ENCODE measurements at regions not wholly inside any gene's neighbourhood (a gene's known extent, or its start where the extent isn't known, plus 50 kb on each side); places are given as distances from the start of the nearest gene placed in this dataset.

DNA sequence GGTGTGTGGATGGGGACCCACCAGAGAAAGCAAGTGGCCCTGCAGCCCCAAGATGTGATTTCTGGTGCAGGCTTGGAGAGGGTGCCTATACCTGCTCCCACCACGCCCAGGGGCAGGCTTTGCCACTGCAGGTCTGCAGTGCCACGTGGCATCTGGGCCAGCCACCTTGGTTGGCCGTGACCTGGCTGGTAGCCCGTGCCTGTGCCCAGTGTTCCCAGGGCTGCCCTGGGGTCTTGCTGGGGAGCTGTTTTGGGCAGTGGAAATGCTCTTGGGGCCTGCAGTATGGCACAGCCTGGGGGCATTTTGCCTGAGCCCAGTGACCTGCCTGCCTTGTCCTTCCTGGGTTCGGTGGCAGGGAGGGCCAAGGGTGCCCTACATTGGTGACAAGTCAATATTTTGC, 203.4 kb downstream of the UBE3A start:
- dilution Hi-C loops (cut with MboI; ENCODE audit: extremely low pct_ligation_motif_present, low sequenced_read_pairs): no loop called here
- Histone ChIP-seq H3K27ac (ENCODE audit: insufficient read depth, low read depth, low read length) (no peak overlapping the region), H3K27me3 (ENCODE audit: control insufficient read depth in 2 of 2, insufficient read depth in 2 of 2, low read length in 2 of 2) (no peaks in the 10 kb centered on the region)

More for the DNA sequence above, 203.4 kb downstream of the UBE3A start:
- Histone ChIP-seq H3K9me3 (replicated peaks; ENCODE audit: control insufficient read depth, insufficient read depth, low read length) (peaks cover 8% of the 10 kb centered on the region), H3K79me2 (ENCODE audit: control insufficient read depth, insufficient read depth, low read length) (no peaks in the 10 kb centered on the region), H3K9me1 (replicated peaks; ENCODE audit: control insufficient read depth, extremely low read depth, insufficient read depth, low read length) (no peaks in the 10 kb centered on the region), H2AFZ (ENCODE audit: low read depth, low read length) (no peak overlapping the region), H3K4me2 (ENCODE audit: insufficient read depth, low read length) (no peak overlapping the region), H3K4me3 (replicated peaks in 1 of 3; ENCODE audit: insufficient read depth in 1 of 3, low read depth in 1 of 3, low read length in 3 of 3) (no peak overlapping the region), H4K20me1 (replicated peaks; ENCODE audit: control insufficient read depth, extremely low read depth, insufficient read depth, low read length) (no peaks in the 10 kb centered on the region), H3K36me3 (ENCODE audit: control insufficient read depth in 2 of 2, extremely low read depth in 1 of 2, insufficient read depth in 2 of 2, low read length in 2 of 2) (no peaks in the 10 kb centered on the region), H3K4me1 (ENCODE audit: control insufficient read depth, extremely low read depth, insufficient read depth, low read length) (no peaks in the 10 kb centered on the region), H3K9ac (replicated peaks; ENCODE audit: extremely low read depth, insufficient read depth, low read length) (no peak overlapping the region)
- TF ChIP-seq JUN (IDR thresholded peaks at IDR 0.05; ENCODE audit: borderline replicate concordance, insufficient read depth, insufficient read length, low read depth) (no peak), MYC (IDR thresholded peaks at IDR 0.05; ENCODE audit: low read depth, low read length) (no peak), POLR2AphosphoS5 (IDR thresholded peaks at IDR 0.05; ENCODE audit: insufficient read depth, low read depth, low read length) (no peak), FOS (IDR thresholded peaks at IDR 0.05; ENCODE audit: borderline replicate concordance, insufficient read depth, low read length) (no peak), POLR2A (IDR thresholded peaks at IDR 0.05; ENCODE audit: low read depth, low read length) (no peak), GATA2 (IDR thresholded peaks at IDR 0.05; ENCODE audit: insufficient read depth, insufficient read length, low read depth, low read length) (no peak), EZH2 (IDR thresholded peaks at IDR 0.05; ENCODE audit: borderline replicate concordance, low read depth, low read length, severe bottlenecking) (no peak)
- TF ChIP-seq, protein P1, sequence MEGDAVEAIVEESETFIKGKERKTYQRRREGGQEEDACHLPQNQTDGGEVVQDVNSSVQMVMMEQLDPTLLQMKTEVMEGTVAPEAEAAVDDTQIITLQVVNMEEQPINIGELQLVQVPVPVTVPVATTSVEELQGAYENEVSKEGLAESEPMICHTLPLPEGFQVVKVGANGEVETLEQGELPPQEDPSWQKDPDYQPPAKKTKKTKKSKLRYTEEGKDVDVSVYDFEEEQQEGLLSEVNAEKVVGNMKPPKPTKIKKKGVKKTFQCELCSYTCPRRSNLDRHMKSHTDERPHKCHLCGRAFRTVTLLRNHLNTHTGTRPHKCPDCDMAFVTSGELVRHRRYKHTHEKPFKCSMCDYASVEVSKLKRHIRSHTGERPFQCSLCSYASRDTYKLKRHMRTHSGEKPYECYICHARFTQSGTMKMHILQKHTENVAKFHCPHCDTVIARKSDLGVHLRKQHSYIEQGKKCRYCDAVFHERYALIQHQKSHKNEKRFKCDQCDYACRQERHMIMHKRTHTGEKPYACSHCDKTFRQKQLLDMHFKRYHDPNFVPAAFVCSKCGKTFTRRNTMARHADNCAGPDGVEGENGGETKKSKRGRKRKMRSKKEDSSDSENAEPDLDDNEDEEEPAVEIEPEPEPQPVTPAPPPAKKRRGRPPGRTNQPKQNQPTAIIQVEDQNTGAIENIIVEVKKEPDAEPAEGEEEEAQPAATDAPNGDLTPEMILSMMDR (IDR thresholded peaks at IDR 0.05; ENCODE audit: extremely low read depth in 1 of 2, insufficient read depth in 1 of 2, low read depth in 1 of 2, low read length in 2 of 2): no peak
- TF ChIP-seq, protein P2, sequence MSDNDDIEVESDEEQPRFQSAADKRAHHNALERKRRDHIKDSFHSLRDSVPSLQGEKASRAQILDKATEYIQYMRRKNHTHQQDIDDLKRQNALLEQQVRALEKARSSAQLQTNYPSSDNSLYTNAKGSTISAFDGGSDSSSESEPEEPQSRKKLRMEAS (IDR thresholded peaks at IDR 0.05; ENCODE audit: insufficient read depth, insufficient read length): no peak
- ChIA-PET POLR2A (no interaction called here), CTCF (no interaction called here)
- DNase-seq (ENCODE audit: low read depth, low spot score) (no peak), FAIRE-seq (no peak)
- no TSS peak for BruUV-seq (replicated peaks)
- intact Hi-C loops (cut with micrococcal nuclease): no loop called here
